Activated CD4-positive, CD25-positive, alpha-beta regulatory T cell (primary cell): ENCODE measurements at regions not wholly inside any gene's neighbourhood (a gene's known extent, or its start where the extent isn't known, plus 50 kb on each side); places are given as distances from the start of the nearest gene placed in this dataset.
"Not testable (repeated sequence)": the region's sequence is repeated elsewhere in the genome, so short reads cannot be mapped to it uniquely, and the experiment has no call there.

ENCODE experiments used
- DNase-seq, 4 experiments: peaks; one replicate each; lab custom pipeline; 2025; lab: John Stamatoyannopoulos, UW

GRCh38 chr2:8549273-8549922 lies 132.5 kb upstream of the ID2 start:
- DNase-seq = no peak

- DNase-seq = no peak
Observed at GRCh38 chr2:8549942-8550341, 131.9 kb upstream of the ID2 start.

- DNase-seq = no peak
Observed at GRCh38 chr2:8550481-8550880, 131.4 kb upstream of the ID2 start.

GRCh38 chr2:8550937-8551621 lies 130.8 kb upstream of the ID2 start:
- no peak for DNase-seq

GRCh38 chr2:8551622-8552074 lies 130.2 kb upstream of the ID2 start:
- DNase-seq = no peak

- no peak for DNase-seq
Observed at GRCh38 chr2:8552293-8552801, 129.5 kb upstream of the ID2 start.

- no peak for DNase-seq
Observed at GRCh38 chr2:8553643-8554042, 128.2 kb upstream of the ID2 start.

- DNase-seq = no peak
Observed at GRCh38 chr2:8554296-8554806, 127.5 kb upstream of the ID2 start.

- DNase-seq = no peak
Observed at GRCh38 chr2:8555543-8555942, 126.3 kb upstream of the ID2 start.

GRCh38 chr2:8558096-8558495 lies 123.8 kb upstream of the ID2 start:
- DNase-seq = no peak

- no peak for DNase-seq
Observed at GRCh38 chr2:8558956-8559355, 122.9 kb upstream of the ID2 start.

- no peak for DNase-seq
Observed at GRCh38 chr2:8559805-8560204, 122.1 kb upstream of the ID2 start.

- DNase-seq = not testable (repeated sequence)
Observed at GRCh38 chr2:8561692-8562091, 120.2 kb upstream of the ID2 start.

- no peak for DNase-seq
Observed at GRCh38 chr2:8563814-8564474, 117.9 kb upstream of the ID2 start.

- DNase-seq = no peak
Observed at GRCh38 chr2:8564475-8564874, 117.4 kb upstream of the ID2 start.

GRCh38 chr2:8565399-8566154 lies 116.3 kb upstream of the ID2 start:
- DNase-seq = no peak

GRCh38 chr2:8566155-8566670 lies 115.6 kb upstream of the ID2 start:
- DNase-seq = no peak

GRCh38 chr2:8566774-8567468 lies 114.9 kb upstream of the ID2 start:
- no peak for DNase-seq

- no peak for DNase-seq
Observed at GRCh38 chr2:8567469-8568260, 114.2 kb upstream of the ID2 start.

- no peak for DNase-seq
Observed at GRCh38 chr2:8568543-8569302, 113.1 kb upstream of the ID2 start.
